HG03064 (cell line): ENCODE measurements at regions not wholly inside any gene's neighbourhood (a gene's known extent, or its start where the extent isn't known, plus 50 kb on each side); places are given as distances from the start of the nearest gene placed in this dataset.

Experiments
- ATAC-seq: cut with Tn5 transposase; IDR thresholded peaks from one replicate; pipeline ENCODE4 v1.9.1; 2021; ENCODE audit warnings: low read depth; ENCODE audit not compliant: unreplicated experiment

DNA sequence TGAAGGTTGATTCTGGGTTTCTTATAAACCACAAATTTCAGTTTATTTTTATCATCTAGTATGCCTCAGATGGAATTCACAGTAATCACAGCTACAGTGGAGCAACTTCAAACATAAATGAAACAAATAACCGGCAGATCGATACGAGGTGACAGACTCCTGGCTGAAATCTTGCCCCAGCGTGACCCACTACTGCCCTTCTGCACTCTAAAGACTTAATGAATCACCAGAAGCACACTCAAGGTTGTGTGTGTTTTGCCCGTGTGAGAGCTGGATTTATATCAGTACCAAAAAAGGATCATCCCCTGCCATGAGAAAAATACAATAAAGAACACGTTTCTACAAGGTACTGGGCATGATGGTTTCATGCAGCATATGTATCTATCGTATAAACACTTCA is 161.7 kb downstream of the KLF12 start:
- no peak for ATAC-seq

DNA sequence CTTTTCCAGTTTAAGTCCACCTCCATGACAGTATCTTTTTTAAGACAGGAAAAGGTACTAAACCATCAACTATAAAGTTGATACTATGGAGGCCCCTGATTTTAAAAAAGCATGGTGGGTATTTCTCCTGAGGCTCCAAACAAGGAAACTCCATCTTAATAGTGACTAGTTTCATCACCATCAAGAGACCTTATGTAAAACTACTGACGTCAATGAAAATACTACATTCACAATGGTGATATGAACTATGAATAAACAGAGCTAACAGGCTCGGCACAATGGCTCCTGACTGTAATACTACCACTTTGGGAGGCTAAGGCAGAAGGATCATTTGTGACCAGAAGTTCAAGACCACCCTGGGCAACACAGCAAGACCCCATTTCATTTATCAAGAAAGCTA is 162.7 kb downstream of the KLF12 start:
- ATAC-seq, result no peak

DNA sequence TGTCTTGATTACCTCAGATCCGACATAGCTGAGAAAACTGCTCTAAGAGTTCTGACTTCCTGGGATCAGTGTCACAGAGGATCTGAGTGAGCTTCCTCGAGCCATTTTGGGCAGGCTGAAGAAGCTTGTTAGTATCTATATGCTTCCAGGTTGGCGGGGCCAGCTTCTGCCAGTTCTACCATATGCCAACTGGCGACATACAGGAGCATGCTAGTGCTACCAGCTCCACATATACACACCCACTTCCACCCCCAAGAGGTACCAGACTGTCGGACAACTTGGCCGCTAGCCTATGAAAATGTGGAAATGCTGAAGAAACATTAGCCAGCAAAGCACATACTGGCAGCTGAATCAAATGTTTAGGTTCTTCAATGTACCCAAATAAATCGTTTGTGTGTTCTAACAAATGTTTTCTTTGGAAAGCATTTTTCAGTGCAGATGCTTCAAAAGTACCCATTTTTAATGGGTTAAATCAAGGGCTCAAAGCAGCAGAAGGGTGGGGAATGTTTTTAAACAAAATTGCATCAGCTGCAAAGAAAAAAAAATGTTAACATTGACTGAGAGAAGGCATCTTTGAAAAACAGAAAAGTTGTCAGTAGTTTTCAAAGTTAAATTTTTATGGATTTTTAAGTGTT is 163.7 kb downstream of the KLF12 start:
- ATAC-seq, result no peak

DNA sequence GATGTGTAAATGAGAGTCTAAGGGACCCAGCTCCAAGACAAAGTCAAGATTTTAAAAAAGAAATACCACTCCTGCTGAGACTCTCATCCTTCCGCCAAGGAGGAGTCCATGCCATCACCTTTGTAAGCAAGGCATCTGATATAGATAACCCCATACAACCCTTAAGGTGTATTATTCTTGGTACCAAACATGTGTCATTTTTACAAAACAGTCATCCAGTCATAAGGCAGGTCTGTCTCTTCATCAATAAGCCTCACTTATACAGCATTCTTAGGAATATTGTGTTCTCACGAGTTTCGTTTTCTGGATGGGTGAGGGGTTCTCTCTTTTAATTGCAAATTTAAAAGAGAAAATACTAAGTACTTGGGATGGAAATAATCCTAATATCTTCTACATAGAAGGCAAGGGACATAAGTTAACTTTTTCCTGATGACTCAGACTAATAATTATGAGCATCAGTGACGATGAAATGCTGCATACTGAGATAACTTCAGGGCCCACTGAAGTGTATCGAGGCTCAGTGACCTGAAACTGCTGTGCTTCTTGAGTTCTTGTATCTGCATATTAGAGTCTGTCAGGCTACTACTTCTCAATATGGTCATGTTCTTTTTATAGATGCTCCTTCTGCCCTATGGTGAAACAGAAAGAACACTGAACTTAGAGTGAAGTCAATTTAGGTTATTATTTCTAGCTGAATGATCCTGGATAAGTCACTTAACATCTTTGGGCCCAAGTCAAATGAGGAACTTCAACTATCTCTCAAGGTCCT is 166.6 kb downstream of the KLF12 start:
- peak; percentile 100 for ATAC-seq

- no peak for ATAC-seq
Measured at GRCh38 chr13:73966331-73966730, 167.9 kb downstream of the KLF12 start.

- ATAC-seq, result no peak
Measured at GRCh38 chr13:73962284-73962683, 171.9 kb downstream of the KLF12 start.

DNA sequence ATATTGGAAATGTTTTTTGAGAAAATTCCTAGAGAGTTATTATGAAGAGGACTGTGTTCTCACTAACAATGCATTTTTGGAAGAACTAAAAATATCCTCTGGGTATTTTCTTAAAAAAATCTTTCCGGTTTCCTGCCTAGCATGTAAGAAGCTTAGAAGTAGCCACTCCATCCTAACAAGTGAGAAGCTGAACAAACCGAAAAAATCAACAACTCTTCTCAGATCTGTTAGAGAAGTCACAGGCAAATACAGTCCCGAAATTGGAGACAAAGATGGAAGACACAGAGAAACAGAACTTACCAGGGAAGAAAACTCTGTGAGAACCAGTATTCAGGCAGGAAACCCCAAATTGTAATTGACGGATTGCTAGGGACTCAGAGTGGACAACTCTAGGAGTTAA is 173.0 kb downstream of the KLF12 start:
- no peak for ATAC-seq

DNA sequence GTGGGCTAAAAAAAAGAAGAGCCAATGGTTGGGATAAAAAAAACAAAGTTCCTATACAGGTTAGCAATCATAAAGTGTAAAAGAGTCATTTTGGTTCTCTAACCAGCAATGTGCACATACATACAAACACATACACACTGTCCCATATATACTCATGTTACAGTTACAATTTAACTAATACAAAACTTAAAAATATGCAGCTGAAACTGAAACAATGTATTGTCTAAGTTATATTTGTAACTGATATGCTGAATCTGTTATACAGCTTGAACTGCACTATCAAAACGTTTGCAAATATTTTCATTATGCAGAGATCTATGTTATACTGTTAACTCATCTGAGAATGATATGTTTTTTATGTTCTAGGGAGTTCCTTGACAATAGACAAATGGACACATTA is 173.7 kb downstream of the KLF12 start:
- peak; percentile 49 for ATAC-seq

- ATAC-seq, result no peak
Measured at GRCh38 chr13:73958657-73959397, 175.4 kb downstream of the KLF12 start.

GRCh38 chr13:73957889-73958288 is 176.3 kb downstream of the KLF12 start:
- no peak for ATAC-seq

- no peak for ATAC-seq
Measured at GRCh38 chr13:73956795-73957408, 177.3 kb downstream of the KLF12 start.

GRCh38 chr13:73955977-73956500 is 178.2 kb downstream of the KLF12 start:
- ATAC-seq, result no peak

- ATAC-seq, result no peak
Measured at GRCh38 chr13:73954808-73955207, 179.4 kb downstream of the KLF12 start.

- ATAC-seq, result no peak
Measured at GRCh38 chr13:73952648-73953047, 181.6 kb downstream of the KLF12 start.

GRCh38 chr13:73948848-73949529 is 185.2 kb downstream of the KLF12 start:
- ATAC-seq, result no peak

- no peak for ATAC-seq
Measured at GRCh38 chr13:73945871-73946270, 188.3 kb downstream of the KLF12 start.

DNA sequence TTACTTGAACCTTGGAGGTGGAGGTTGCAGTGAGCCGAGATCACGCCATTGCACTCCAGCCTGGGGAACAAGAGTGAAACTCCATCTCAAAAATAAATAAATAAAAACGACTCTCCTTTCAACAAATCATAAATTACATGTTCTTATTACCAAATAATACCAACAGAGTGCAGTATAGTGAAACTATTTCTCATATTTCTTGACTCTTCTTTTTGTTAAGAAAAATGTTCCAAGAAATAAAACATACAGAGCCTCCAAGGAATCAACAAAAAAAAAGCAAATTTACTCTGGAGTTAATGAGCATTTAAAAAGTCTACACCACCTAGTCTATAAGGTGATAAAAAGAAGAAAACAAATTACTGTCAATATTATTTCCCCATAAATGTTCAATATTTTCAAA is 188.8 kb downstream of the KLF12 start:
- ATAC-seq, result no peak

DNA sequence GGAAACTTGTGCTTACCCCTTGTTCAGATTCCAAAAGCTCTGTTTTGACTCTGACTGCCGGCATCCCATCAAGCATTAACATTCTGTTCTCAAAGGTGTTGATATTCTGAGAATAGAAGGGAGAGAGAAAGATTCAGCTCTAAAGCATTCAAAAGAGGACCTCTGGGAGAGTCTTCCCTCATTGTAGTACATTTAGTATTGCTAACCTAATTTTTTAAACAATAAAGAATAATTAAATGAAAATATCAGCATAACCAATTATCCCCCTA is 190.3 kb downstream of the KLF12 start:
- no peak for ATAC-seq

GRCh38 chr13:73943137-73943964 is 190.9 kb downstream of the KLF12 start:
- ATAC-seq, result no peak

- no peak for ATAC-seq
Measured at GRCh38 chr13:73941752-73942151, 192.5 kb downstream of the KLF12 start.
